HEK293 (cell line): ENCODE measurements at regions not wholly inside any gene's neighbourhood (a gene's known extent, or its start where the extent isn't known, plus 50 kb on each side); places are given as distances from the start of the nearest gene placed in this dataset.

Experiments
- CTCF ChIA-PET: fragments of 350-600 bp; formaldehyde crosslinking; extraction: SDS; loops from one replicate; lab custom pipeline; 2021; ENCODE audit warnings: antibody characterized with exemption; lab: Yijun Ruan, JAX
- POLR2A ChIA-PET: fragments of 300-600 bp; formaldehyde crosslinking; extraction: SDS; loops from one replicate; lab custom pipeline; 2020; ENCODE audit warnings: antibody characterized with exemption, inconsistent platforms; lab: Yijun Ruan, JAX
- H3K27ac ChIP-seq: fragments of 200-500 bp; sonication (Bioruptor generic); 2 replicates; pipeline ENCODE4 v1.5.1; 2014; ENCODE audit warnings: low read depth, low read length, control low read depth, inconsistent platforms; ENCODE audit errors: extremely low read depth
- H3K36me3 ChIP-seq, 2 experiments: fragments of 200-500 bp in 1 of 2; sonication (Bioruptor generic) in 1 of 2; 1 replicate in 1 of 2; 2 replicates in 1 of 2; pipeline ENCODE4 v1.5.1; 2014 to 2017; ENCODE audit warnings: inconsistent platforms in 2 of 2, low read length in 2 of 2; ENCODE audit not compliant: control insufficient read depth in 2 of 2, insufficient read depth in 1 of 2
- H3K4me1 ChIP-seq: fragments of 200-500 bp; sonication (Bioruptor generic); 2 replicates; pipeline ENCODE4 v1.5.1; 2014; ENCODE audit warnings: mild to moderate bottlenecking, low read length, inconsistent platforms; ENCODE audit not compliant: control insufficient read depth, insufficient read depth
- H3K4me3 ChIP-seq: 2 replicates; pipeline ENCODE4 v1.5.1; 2011; ENCODE audit warnings: low read depth, mild to moderate bottlenecking, control low read depth, low read length, moderate library complexity
- H3K9me3 ChIP-seq: fragments of 200-500 bp; sonication (Bioruptor generic); 2 replicates; pipeline ENCODE4 v1.5.1; 2014; ENCODE audit warnings: low read depth, low read length, inconsistent platforms; ENCODE audit not compliant: control insufficient read depth, insufficient read depth
- FEZF1 ChIP-seq: fragments of 450-650 bp; formaldehyde crosslinking; IDR thresholded peaks from 2 replicates; pipeline ENCODE4 v1.5.1; 2016; ENCODE audit warnings: missing biosample characterization, missing genetic modification characterization
- GLIS1 ChIP-seq: fragments of 450-650 bp; formaldehyde crosslinking; IDR thresholded peaks from 2 replicates; pipeline ENCODE4 v1.5.1; 2016; ENCODE audit warnings: missing biosample characterization, missing genetic modification characterization
- ZBTB17 ChIP-seq: fragments of 450-650 bp; formaldehyde crosslinking; IDR thresholded peaks from 2 replicates; pipeline ENCODE4 v1.5.1; 2016; ENCODE audit warnings: missing biosample characterization, missing genetic modification characterization
- ZNF132 ChIP-seq: fragments of 450-650 bp; formaldehyde crosslinking; IDR thresholded peaks from 2 replicates; pipeline ENCODE4 v1.5.1; 2017; ENCODE audit warnings: missing biosample characterization, missing genetic modification characterization, borderline replicate concordance
- ZNF146 ChIP-seq: fragments of 450-650 bp; formaldehyde crosslinking; IDR thresholded peaks from 2 replicates; pipeline ENCODE4 v1.5.1; 2016; ENCODE audit warnings: missing biosample characterization, missing genetic modification characterization
- ZNF202 ChIP-seq: fragments of 450-650 bp; formaldehyde crosslinking; IDR thresholded peaks from 2 replicates; pipeline ENCODE4 v1.5.1; 2016; ENCODE audit warnings: missing biosample characterization, missing genetic modification characterization, borderline replicate concordance
- ZNF211 ChIP-seq: fragments of 450-650 bp; formaldehyde crosslinking; IDR thresholded peaks from 2 replicates; pipeline ENCODE4 v1.5.1; 2016; ENCODE audit warnings: low read depth, missing biosample characterization, missing genetic modification characterization
- ZNF354C ChIP-seq: fragments of 450-650 bp; formaldehyde crosslinking; IDR thresholded peaks from 2 replicates; pipeline ENCODE4 v1.5.1; 2016; ENCODE audit warnings: missing biosample characterization, missing genetic modification characterization, low read depth, borderline replicate concordance
- ZNF416 ChIP-seq: fragments of 450-650 bp; formaldehyde crosslinking; IDR thresholded peaks from 2 replicates; pipeline ENCODE4 v1.5.1; 2016; ENCODE audit warnings: missing biosample characterization, missing genetic modification characterization
- ZNF433 ChIP-seq: fragments of 450-650 bp; formaldehyde crosslinking; IDR thresholded peaks from 2 replicates; pipeline ENCODE4 v1.5.1; 2016; ENCODE audit warnings: missing biosample characterization, missing genetic modification characterization, low read depth
- ZNF48 ChIP-seq: fragments of 450-650 bp; formaldehyde crosslinking; IDR thresholded peaks from 2 replicates; pipeline ENCODE4 v1.5.1; 2016; ENCODE audit warnings: missing biosample characterization, missing genetic modification characterization
- ZNF677 ChIP-seq: fragments of 450-650 bp; IDR thresholded peaks from 2 replicates; pipeline ENCODE4 v1.5.0; 2018; ENCODE audit warnings: missing biosample characterization, mild to moderate bottlenecking, missing genetic modification characterization, moderate library complexity
- ZNF776 ChIP-seq: fragments of 450-650 bp; formaldehyde crosslinking; IDR thresholded peaks from 2 replicates; pipeline ENCODE4 v1.5.0; 2017; ENCODE audit warnings: missing biosample characterization, missing genetic modification characterization, borderline replicate concordance
- ZSCAN23 ChIP-seq: fragments of 450-650 bp; formaldehyde crosslinking; IDR thresholded peaks from 2 replicates; pipeline ENCODE4 v1.5.1; 2016; ENCODE audit warnings: missing biosample characterization, missing genetic modification characterization
- ZSCAN30 ChIP-seq: fragments of 450-650 bp; IDR thresholded peaks from 2 replicates; pipeline ENCODE4 v1.5.1; 2018; ENCODE audit warnings: missing biosample characterization, mild to moderate bottlenecking, missing genetic modification characterization, moderate library complexity
- TF ChIP-seq, protein P1 (sequence below): fragments of 450-650 bp; formaldehyde crosslinking; IDR thresholded peaks from 2 replicates; pipeline ENCODE4 v1.5.1; 2016; ENCODE audit warnings: missing biosample characterization, missing genetic modification characterization
- TF ChIP-seq, protein P2 (sequence below): fragments of 450-650 bp; formaldehyde crosslinking; conservative IDR thresholded peaks from 2 replicates; pipeline ENCODE4 v1.5.1; 2016; ENCODE audit warnings: low read depth, missing biosample characterization, missing genetic modification characterization
- TF ChIP-seq, protein P3 (sequence below): fragments of 450-650 bp; formaldehyde crosslinking; IDR thresholded peaks from 2 replicates; pipeline ENCODE4 v1.5.1; 2017; ENCODE audit warnings: missing biosample characterization, mild to moderate bottlenecking, missing genetic modification characterization, moderate library complexity
- TF ChIP-seq, protein P4 (sequence below): fragments of 450-650 bp; formaldehyde crosslinking; IDR thresholded peaks from 2 replicates; pipeline ENCODE4 v1.5.1; 2016; ENCODE audit warnings: missing biosample characterization, missing genetic modification characterization
- TF ChIP-seq, protein P5 (sequence below): fragments of 450-650 bp; formaldehyde crosslinking; IDR thresholded peaks from 2 replicates; pipeline ENCODE4 v1.5.1; 2016; ENCODE audit warnings: missing biosample characterization, missing genetic modification characterization, borderline replicate concordance

DNA sequence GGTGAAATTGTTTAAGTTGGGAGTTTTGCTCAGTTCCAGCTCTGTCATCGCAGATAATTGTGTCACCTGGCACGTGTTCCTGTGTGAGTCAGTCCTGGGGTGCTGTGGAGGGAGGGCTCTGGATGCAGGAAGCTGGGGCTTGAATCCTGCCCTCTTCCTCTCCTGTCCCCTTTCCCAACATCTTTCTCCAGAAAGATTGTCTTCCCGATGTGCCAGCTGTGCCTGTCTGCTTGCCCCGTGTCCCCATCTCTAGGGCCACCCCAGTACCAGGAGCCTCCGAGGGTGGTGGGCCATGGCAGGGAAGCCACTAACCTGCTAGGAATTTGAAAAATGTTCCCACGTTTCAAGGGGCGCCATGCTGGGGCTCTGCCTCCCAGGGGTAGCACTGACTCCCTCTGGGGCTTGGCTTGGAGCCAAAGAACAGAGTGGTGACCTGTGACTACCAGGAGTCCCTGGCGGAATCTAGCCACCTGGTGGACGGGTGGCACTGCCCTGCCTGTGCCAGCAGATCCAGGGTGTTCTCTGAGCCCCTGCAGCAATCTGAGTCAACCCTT is 198.1 kb downstream of the ENGASE start (continued):
- TF ChIP-seq ZNF132 (tag by site-specific recombination) (no peak), ZNF48 (tag by site-specific recombination) (no peak), ZBTB17 (tag by site-specific recombination) (no peak), ZNF776 (tag by site-specific recombination) (no peak), GLIS1 (tag by site-specific recombination) (peak; percentile 78)
- TF ChIP-seq, protein P1, sequence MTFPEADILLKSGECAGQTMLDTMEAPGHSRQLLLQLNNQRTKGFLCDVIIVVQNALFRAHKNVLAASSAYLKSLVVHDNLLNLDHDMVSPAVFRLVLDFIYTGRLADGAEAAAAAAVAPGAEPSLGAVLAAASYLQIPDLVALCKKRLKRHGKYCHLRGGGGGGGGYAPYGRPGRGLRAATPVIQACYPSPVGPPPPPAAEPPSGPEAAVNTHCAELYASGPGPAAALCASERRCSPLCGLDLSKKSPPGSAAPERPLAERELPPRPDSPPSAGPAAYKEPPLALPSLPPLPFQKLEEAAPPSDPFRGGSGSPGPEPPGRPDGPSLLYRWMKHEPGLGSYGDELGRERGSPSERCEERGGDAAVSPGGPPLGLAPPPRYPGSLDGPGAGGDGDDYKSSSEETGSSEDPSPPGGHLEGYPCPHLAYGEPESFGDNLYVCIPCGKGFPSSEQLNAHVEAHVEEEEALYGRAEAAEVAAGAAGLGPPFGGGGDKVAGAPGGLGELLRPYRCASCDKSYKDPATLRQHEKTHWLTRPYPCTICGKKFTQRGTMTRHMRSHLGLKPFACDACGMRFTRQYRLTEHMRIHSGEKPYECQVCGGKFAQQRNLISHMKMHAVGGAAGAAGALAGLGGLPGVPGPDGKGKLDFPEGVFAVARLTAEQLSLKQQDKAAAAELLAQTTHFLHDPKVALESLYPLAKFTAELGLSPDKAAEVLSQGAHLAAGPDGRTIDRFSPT (tag by site-specific recombination), result no peak; the same call in none of the 2 replicates

DNA sequence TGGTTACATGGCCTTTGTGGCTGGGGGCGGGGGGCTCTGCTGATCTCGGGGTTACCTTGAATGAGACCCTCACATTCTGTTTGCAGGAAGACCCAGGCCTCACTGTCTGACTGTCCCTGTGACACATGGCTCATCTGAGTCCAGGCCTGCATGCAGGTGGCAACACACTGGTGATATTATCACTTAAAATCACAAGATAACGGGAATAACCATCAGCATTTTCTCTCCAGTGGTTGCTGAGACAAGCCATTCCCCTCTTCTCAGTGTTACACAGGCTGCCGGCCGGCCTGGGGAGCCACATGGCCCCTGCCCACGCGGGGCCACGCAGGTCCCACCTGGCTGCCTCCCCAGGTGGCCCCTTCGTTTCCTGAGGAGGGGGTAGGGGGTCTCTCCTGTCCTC is 197.6 kb downstream of the ENGASE start:
- TF ChIP-seq ZSCAN30 (tag by site-specific recombination), result no peak
- TF ChIP-seq ZNF202 (tag by site-specific recombination), result no peak
- TF ChIP-seq, protein P2, sequence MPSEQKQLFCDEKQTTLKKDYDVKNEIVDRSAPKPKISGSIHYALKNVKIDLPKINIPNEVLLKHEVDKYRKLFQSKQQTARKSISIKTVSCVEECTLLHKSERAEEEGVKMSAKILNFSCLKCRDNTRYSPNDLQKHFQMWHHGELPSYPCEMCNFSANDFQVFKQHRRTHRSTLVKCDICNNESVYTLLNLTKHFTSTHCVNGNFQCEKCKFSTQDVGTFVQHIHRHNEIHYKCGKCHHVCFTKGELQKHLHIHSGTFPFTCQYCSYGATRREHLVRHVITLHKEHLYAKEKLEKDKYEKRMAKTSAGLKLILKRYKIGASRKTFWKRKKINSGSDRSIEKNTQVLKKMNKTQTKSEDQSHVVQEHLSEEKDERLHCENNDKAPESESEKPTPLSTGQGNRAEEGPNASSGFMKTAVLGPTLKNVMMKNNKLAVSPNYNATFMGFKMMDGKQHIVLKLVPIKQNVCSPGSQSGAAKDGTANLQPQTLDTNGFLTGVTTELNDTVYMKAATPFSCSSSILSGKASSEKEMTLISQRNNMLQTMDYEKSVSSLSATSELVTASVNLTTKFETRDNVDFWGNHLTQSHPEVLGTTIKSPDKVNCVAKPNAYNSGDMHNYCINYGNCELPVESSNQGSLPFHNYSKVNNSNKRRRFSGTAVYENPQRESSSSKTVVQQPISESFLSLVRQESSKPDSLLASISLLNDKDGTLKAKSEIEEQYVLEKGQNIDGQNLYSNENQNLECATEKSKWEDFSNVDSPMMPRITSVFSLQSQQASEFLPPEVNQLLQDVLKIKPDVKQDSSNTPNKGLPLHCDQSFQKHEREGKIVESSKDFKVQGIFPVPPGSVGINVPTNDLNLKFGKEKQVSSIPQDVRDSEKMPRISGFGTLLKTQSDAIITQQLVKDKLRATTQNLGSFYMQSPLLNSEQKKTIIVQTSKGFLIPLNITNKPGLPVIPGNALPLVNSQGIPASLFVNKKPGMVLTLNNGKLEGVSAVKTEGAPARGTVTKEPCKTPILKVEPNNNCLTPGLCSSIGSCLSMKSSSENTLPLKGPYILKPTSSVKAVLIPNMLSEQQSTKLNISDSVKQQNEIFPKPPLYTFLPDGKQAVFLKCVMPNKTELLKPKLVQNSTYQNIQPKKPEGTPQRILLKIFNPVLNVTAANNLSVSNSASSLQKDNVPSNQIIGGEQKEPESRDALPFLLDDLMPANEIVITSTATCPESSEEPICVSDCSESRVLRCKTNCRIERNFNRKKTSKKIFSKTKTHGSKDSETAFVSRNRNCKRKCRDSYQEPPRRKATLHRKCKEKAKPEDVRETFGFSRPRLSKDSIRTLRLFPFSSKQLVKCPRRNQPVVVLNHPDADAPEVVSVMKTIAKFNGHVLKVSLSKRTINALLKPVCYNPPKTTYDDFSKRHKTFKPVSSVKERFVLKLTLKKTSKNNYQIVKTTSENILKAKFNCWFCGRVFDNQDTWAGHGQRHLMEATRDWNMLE, result no peak
- TF ChIP-seq, protein P3, sequence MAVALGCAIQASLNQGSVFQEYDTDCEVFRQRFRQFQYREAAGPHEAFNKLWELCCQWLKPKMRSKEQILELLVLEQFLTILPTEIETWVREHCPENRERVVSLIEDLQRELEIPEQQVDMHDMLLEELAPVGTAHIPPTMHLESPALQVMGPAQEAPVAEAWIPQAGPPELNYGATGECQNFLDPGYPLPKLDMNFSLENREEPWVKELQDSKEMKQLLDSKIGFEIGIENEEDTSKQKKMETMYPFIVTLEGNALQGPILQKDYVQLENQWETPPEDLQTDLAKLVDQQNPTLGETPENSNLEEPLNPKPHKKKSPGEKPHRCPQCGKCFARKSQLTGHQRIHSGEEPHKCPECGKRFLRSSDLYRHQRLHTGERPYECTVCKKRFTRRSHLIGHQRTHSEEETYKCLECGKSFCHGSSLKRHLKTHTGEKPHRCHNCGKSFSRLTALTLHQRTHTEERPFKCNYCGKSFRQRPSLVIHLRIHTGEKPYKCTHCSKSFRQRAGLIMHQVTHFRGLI (tag by site-specific recombination), result no peak
- TF ChIP-seq, protein P4, sequence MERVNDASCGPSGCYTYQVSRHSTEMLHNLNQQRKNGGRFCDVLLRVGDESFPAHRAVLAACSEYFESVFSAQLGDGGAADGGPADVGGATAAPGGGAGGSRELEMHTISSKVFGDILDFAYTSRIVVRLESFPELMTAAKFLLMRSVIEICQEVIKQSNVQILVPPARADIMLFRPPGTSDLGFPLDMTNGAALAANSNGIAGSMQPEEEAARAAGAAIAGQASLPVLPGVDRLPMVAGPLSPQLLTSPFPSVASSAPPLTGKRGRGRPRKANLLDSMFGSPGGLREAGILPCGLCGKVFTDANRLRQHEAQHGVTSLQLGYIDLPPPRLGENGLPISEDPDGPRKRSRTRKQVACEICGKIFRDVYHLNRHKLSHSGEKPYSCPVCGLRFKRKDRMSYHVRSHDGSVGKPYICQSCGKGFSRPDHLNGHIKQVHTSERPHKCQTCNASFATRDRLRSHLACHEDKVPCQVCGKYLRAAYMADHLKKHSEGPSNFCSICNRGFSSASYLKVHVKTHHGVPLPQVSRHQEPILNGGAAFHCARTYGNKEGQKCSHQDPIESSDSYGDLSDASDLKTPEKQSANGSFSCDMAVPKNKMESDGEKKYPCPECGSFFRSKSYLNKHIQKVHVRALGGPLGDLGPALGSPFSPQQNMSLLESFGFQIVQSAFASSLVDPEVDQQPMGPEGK (tag by site-specific recombination), result no peak
- no peak for TF ChIP-seq ZSCAN23 (tag by site-specific recombination)
- TF ChIP-seq ZNF433, result no peak
- no peak for TF ChIP-seq ZNF146
- no peak for TF ChIP-seq ZNF416 (tag by site-specific recombination)
- TF ChIP-seq, protein P5, sequence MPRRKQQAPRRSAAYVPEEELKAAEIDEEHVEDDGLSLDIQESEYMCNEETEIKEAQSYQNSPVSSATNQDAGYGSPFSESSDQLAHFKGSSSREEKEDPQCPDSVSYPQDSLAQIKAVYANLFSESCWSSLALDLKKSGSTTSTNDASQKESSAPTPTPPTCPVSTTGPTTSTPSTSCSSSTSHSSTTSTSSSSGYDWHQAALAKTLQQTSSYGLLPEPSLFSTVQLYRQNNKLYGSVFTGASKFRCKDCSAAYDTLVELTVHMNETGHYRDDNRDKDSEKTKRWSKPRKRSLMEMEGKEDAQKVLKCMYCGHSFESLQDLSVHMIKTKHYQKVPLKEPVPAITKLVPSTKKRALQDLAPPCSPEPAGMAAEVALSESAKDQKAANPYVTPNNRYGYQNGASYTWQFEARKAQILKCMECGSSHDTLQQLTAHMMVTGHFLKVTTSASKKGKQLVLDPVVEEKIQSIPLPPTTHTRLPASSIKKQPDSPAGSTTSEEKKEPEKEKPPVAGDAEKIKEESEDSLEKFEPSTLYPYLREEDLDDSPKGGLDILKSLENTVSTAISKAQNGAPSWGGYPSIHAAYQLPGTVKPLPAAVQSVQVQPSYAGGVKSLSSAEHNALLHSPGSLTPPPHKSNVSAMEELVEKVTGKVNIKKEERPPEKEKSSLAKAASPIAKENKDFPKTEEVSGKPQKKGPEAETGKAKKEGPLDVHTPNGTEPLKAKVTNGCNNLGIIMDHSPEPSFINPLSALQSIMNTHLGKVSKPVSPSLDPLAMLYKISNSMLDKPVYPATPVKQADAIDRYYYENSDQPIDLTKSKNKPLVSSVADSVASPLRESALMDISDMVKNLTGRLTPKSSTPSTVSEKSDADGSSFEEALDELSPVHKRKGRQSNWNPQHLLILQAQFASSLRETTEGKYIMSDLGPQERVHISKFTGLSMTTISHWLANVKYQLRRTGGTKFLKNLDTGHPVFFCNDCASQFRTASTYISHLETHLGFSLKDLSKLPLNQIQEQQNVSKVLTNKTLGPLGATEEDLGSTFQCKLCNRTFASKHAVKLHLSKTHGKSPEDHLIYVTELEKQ (tag by site-specific recombination), result no peak
- no peak for TF ChIP-seq ZNF211 (tag by site-specific recombination)
- no peak for TF ChIP-seq FEZF1 (tag by site-specific recombination)
- TF ChIP-seq ZNF354C, result no peak
- no peak for TF ChIP-seq ZNF677
- ChIA-PET POLR2A (no interaction called here), CTCF (no interaction called here)
- H3K36me3 ChIP-seq, result no peaks in the 10 kb centered on the region
- H3K4me1 ChIP-seq, result no peaks in the 10 kb centered on the region
- H3K9me3 ChIP-seq, result no peaks in the 10 kb centered on the region
- no peak overlapping the region for H3K4me3 ChIP-seq
- no peak overlapping the region for H3K27ac ChIP-seq
